ENCODE measurements at regions not wholly inside any gene's neighbourhood (a gene's known extent, or its start where the extent isn't known, plus 50 kb on each side); places are given as distances from the start of the nearest gene placed in this dataset.

GRCh38 chr7:54129035-54129434, 413.1 kb upstream of the VSTM2A start:
- intact Hi-C loops (cut with micrococcal nuclease) (no loop called here), in situ Hi-C loops (cut with MboI; ENCODE audit: low sequenced_read_pairs) (no loop called here), dilution Hi-C loops (cut with HindIII; ENCODE audit: low sequenced_read_pairs, unreplicated experiment) (no loop called here)
- DNase-seq, result no peak
- Histone ChIP-seq H2AK9ac (replicated peaks; ENCODE audit: low read depth, low read length, poor library complexity) (no peak overlapping the region), H3K23ac (ENCODE audit: low read depth, low read length) (no peak overlapping the region), H3K4me3 (ENCODE audit: insufficient read depth, low read depth, low read length) (no peak overlapping the region), H3K9ac (ENCODE audit: low read depth, low read length) (no peak overlapping the region), H2BK120ac (ENCODE audit: low read depth, low read length) (no peak overlapping the region), H2BK5ac (ENCODE audit: low read depth, low read length, poor library complexity, severe bottlenecking) (no peak overlapping the region), H3K9me1 (ENCODE audit: insufficient read depth, low read length) (no peaks in the 10 kb centered on the region), H3K14ac (replicated peaks; ENCODE audit: low read depth, low read length) (no peak overlapping the region), H3K27ac (ENCODE audit: insufficient read depth, low read length) (no peak overlapping the region), H4K91ac (ENCODE audit: insufficient read depth, low read depth, low read length) (no peak overlapping the region), H2AFZ (replicated peaks; ENCODE audit: low read length, poor library complexity) (no peak overlapping the region), H3K4me2 (ENCODE audit: low read depth, low read length) (no peak overlapping the region), H4K20me1 (ENCODE audit: insufficient read depth, low read length) (no peaks in the 10 kb centered on the region), H3K18ac (ENCODE audit: low read depth, low read length) (no peak overlapping the region), H2BK15ac (ENCODE audit: low read depth, low read length) (no peak overlapping the region), H3K27me3 (ENCODE audit: control insufficient read depth, insufficient read depth, low read length) (no peaks in the 10 kb centered on the region), H2AK5ac (ENCODE audit: low read depth, low read length) (no peak overlapping the region), H3K36me3 (ENCODE audit: control insufficient read depth, insufficient read depth, low read length) (no peaks in the 10 kb centered on the region), H3K79me1 (ENCODE audit: low read depth in 1 of 2, low read length in 2 of 2) (no peaks in the 10 kb centered on the region), H4K8ac (ENCODE audit: low read depth in 2 of 2, low read length in 2 of 2) (no peak overlapping the region), H2BK20ac (ENCODE audit: low read depth, low read length) (no peak overlapping the region), H3K4me1 (ENCODE audit: control insufficient read depth, insufficient read depth, low read length) (no peaks in the 10 kb centered on the region), H3K56ac (ENCODE audit: extremely low read depth, insufficient read depth, low read length) (no peak overlapping the region), H4K5ac (ENCODE audit: low read depth, low read length) (no peak overlapping the region), H3K9me3 (ENCODE audit: control insufficient read depth, insufficient read depth, low read length) (peaks cover 5% of the 10 kb centered on the region), H3K4ac (ENCODE audit: low read depth, low read length) (no peak overlapping the region)
- POLR2A ChIA-PET (ENCODE audit: unreplicated experiment), result no interaction called here
- CTCF ChIA-PET, result no interaction called here
- no peak for ATAC-seq (ENCODE audit: low read depth)
- no TSS peak for BruUV-seq (replicated peaks)
- TF ChIP-seq BHLHE40 (IDR thresholded peaks at IDR 0.05; ENCODE audit: low read depth, low read length) (no peak), CHD1 (IDR thresholded peaks at IDR 0.05; ENCODE audit: low read depth, low read length) (no peak), CEBPB (IDR thresholded peaks at IDR 0.05; ENCODE audit: low read depth, low read length) (no peak), RAD21 (IDR thresholded peaks at IDR 0.05; ENCODE audit: low read length) (no peak), POLR2A (IDR thresholded peaks at IDR 0.05; ENCODE audit: low read depth, low read length) (no peak), MXI1 (IDR thresholded peaks at IDR 0.05; ENCODE audit: borderline replicate concordance, low read depth, low read length) (no peak), NFE2L2 (IDR thresholded peaks at IDR 0.05; ENCODE audit: low read depth, low read length) (no peak), SMC3 (IDR thresholded peaks at IDR 0.05; ENCODE audit: low read depth, low read length) (no peak), ELK1 (IDR thresholded peaks at IDR 0.05; ENCODE audit: borderline replicate concordance, low read depth, low read length) (no peak), USF2 (IDR thresholded peaks at IDR 0.05; ENCODE audit: low read depth, low read length) (no peak), FOS (IDR thresholded peaks at IDR 0.05; ENCODE audit: low read depth, low read length) (no peak), RCOR1 (IDR thresholded peaks at IDR 0.05; ENCODE audit: insufficient replicate concordance, low read length) (no peak), CTCF (conservative IDR thresholded peaks at IDR 0.05; ENCODE audit: low read depth, low read length) (no peak), MAZ (IDR thresholded peaks at IDR 0.05; ENCODE audit: borderline replicate concordance, low read depth, low read length) (no peak), MAFK (IDR thresholded peaks at IDR 0.05; ENCODE audit: low read depth, low read length) (no peak), RFX5 (IDR thresholded peaks at IDR 0.05; ENCODE audit: low read depth, low read length) (no peak)
